ENCODE measurements at regions not wholly inside any gene's neighbourhood (a gene's known extent, or its start where the extent isn't known, plus 50 kb on each side); places are given as distances from the start of the nearest gene placed in this dataset.
A peak's percentile ranks its signal among the peaks of the same experiment; 100 is the strongest.

DNA sequence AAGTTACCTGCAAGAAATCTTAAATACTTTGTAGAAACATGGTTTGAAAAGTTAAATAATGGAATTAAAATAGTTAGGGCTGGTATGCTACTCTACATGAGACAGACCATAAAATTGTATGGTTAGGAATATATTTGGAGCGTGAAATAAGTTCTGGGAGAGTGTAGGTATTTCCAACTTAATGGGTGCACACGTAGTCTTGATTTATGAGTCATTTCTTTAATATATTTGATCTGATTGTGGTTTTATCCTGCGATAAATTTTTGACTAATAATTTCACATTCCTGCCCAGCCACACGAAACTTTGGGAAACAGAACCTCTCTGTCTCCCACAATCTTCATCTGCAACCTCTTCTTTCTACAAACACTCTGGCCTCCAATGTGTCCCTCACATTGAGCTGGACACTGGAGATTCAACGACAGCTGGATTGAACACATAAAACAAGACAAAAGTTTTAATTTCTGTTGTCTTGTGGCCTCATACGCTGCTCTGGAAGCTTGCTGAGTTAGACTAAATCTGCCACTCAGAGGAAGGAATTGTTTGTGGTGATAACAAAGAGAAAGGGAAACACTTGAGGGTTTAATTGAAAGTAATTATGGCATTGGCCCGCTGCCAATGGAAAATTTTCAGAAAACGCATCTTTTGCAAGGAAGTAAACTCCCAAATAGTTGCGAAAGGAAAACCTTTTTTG, 201.8 kb upstream of the ZNF608 start:
- ChIA-PET CTCF (no interaction called here), POLR2A (interaction anchor here (0.6 kb wide), 1 partner anchor 12 kb away, joined by 6 read pairs; no protein-coding TSS in a partner anchor)
- TF ChIP-seq, protein P1, sequence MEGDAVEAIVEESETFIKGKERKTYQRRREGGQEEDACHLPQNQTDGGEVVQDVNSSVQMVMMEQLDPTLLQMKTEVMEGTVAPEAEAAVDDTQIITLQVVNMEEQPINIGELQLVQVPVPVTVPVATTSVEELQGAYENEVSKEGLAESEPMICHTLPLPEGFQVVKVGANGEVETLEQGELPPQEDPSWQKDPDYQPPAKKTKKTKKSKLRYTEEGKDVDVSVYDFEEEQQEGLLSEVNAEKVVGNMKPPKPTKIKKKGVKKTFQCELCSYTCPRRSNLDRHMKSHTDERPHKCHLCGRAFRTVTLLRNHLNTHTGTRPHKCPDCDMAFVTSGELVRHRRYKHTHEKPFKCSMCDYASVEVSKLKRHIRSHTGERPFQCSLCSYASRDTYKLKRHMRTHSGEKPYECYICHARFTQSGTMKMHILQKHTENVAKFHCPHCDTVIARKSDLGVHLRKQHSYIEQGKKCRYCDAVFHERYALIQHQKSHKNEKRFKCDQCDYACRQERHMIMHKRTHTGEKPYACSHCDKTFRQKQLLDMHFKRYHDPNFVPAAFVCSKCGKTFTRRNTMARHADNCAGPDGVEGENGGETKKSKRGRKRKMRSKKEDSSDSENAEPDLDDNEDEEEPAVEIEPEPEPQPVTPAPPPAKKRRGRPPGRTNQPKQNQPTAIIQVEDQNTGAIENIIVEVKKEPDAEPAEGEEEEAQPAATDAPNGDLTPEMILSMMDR (IDR thresholded peaks at IDR 0.05; ENCODE audit: control extremely low read depth, extremely low read depth, low read depth, missing control alignments) = no peak
- no peak for DNase-seq (ENCODE audit: extremely low spot score)

DNA sequence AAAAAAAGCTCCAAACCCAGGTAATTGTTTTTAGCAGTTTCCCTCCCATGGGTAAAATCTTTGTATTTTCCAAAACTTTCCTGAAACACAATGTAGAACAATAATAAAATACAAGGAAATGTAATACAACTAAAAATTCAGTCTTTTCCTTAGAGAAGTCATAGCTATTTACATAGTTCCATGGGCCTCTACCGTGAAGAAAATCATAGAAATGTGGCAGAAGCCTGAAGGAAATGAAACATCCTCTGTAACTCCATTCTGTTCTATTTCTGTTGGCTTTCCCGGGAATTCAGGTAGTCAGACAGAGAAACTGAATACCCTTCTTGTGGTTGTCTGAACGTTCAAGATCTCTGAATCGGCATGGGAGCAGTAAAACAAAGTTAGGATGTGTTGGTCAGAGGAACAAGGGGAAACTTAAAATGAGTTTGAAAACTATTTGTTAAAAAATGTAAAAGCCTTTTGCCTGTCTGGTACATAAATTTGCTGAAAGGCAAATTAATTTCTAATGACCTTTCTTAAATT, 202.4 kb upstream of the ZNF608 start:
- CTCF ChIA-PET = no interaction called here
- DNase-seq (ENCODE audit: extremely low spot score) = no peak
- POLR2A ChIA-PET = interaction anchor here (0.6 kb wide), 1 partner anchor 13 kb away, joined by 6 read pairs; no protein-coding TSS in a partner anchor
- TF ChIP-seq, protein P1 (IDR thresholded peaks at IDR 0.05; ENCODE audit: control extremely low read depth, extremely low read depth, low read depth, missing control alignments) = no peak

DNA sequence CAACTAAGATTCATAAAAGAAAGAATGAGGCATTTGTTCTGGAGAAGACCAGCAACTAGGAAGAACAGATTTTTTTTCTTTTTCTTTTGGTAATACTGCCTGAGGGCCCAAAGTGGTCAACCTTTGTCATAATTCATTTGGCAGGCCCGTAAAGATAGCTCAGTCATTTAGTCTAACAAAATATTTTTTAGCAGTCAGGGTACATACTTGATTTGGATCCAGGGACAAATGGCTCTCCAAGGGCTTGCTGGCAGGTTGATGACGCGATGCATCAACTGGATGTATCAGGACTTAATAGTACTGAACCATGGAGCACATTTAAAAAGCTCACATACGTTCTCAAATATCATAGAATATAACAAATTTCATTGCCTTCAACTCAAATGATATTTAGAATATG, 203.4 kb upstream of the ZNF608 start:
- TF ChIP-seq, protein P1 (IDR thresholded peaks at IDR 0.05; ENCODE audit: control extremely low read depth, extremely low read depth, low read depth, missing control alignments) = no peak
- ChIA-PET CTCF (interaction anchor here (1.4 to 1.6 kb wide), 2 partner anchors 16 to 238 kb away, joined by 3 read pairs; no protein-coding TSS in a partner anchor), POLR2A (no interaction called here)
- no peak for DNase-seq (ENCODE audit: extremely low spot score)

DNA sequence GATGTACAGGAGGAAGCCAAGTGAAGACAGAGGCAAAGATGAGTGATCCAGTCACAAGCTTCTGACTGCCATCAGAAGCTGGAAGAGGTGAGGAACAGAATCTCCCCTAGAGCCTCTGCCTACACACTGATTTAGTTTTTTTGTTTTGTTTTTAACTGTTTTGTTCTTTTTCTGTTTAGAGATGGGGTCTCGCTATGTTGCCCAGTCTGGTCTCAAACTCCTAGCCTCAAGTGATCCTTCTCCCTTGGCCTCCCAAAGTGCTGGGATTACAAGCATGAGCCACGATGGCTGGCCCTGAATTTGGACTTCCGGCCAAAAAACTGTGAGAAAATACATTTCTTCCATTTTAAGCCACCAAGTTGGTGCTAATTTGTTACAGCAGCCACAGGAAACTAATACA, 204.7 kb upstream of the ZNF608 start:
- ChIA-PET POLR2A (interaction anchor here (0.6 to 0.7 kb wide), 2 partner anchors 300 to 1827 kb away, joined by 4 read pairs; no protein-coding TSS in a partner anchor), CTCF (interaction anchor here (1.3 to 1.6 kb wide), 4 partner anchors 18 to 237 kb away, joined by 3 to 4 read pairs (median 3); no protein-coding TSS in a partner anchor)
- TF ChIP-seq, protein P1 (IDR thresholded peaks at IDR 0.05; ENCODE audit: control extremely low read depth, extremely low read depth, low read depth, missing control alignments) = no peak
- no peak for DNase-seq (ENCODE audit: extremely low spot score)

DNA sequence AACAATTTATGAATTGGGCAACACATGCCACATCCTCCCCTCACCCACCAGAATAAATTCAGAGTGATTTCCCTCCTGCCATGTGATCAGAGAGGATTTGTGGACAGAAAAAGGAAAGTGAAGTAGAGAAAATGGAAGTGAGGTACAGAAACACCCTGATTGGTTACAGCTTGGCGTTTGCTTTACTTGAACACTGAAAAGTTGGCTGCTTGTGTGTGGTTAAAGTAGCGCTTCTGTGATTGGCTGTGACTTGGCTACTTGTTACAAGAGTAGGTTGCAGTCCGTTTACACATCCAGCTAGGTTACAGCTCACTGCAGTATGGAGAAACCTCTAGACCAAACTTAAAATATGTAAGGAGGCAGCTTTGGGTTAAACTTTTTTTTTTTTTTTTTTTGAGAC, 205.2 kb upstream of the ZNF608 start:
- ChIA-PET POLR2A (interaction anchor here (0.6 to 0.7 kb wide), 2 partner anchors 300 to 1826 kb away, joined by 4 read pairs; no protein-coding TSS in a partner anchor), CTCF (interaction anchor here (0.7 to 1.4 kb wide), 3 partner anchors 43 to 89 kb away, joined by 3 to 4 read pairs (median 3); no protein-coding TSS in a partner anchor)
- peak; percentile 36 for DNase-seq (ENCODE audit: extremely low spot score)
- TF ChIP-seq, protein P1 (IDR thresholded peaks at IDR 0.05; ENCODE audit: control extremely low read depth, extremely low read depth, low read depth, missing control alignments) = no peak

DNA sequence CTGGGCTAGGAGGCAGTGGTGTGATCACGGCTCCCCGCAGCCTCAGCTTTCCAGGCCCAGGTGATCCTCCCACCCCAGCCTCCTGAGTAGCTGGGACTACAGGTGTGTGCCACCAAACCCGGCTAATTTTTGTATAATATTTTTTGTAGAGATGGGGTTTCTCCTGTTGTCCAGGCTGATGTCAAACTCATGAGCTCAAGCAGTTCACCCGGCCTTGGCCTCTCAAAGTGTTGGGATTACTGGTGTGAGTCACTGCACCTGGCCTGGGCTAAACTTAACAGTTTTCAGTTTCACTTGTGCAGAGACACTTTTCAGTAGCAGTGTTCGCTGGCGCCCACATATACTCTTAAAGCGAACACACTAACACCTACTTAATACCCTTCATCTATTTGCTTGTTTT, 205.6 kb upstream of the ZNF608 start:
- DNase-seq (ENCODE audit: extremely low spot score) = peak; percentile 45
- TF ChIP-seq, protein P1 (IDR thresholded peaks at IDR 0.05; ENCODE audit: control extremely low read depth, extremely low read depth, low read depth, missing control alignments) = no peak
- ChIA-PET CTCF (interaction anchor here (0.7 to 1.4 kb wide), 3 partner anchors 43 to 89 kb away, joined by 3 to 4 read pairs (median 3); no protein-coding TSS in a partner anchor), POLR2A (interaction anchor here (0.6 to 0.7 kb wide), 2 partner anchors 301 to 1826 kb away, joined by 4 read pairs; no protein-coding TSS in a partner anchor)

All from GM10248 (cell line).